IMR-90 (cell line): ENCODE measurements at regions not wholly inside any gene's neighbourhood (a gene's known extent, or its start where the extent isn't known, plus 50 kb on each side); places are given as distances from the start of the nearest gene placed in this dataset.

Experiments used
- ATAC-seq: fragments of 200-7000 bp; cut with Tn5 transposase; 2 replicates; pipeline ENCODE4 v1.9.1; 2020; ENCODE audit warnings: low read depth, mild to moderate bottlenecking, moderate library complexity
- BruUV-seq: library from RNA; stranded (reverse); fragments of 400-500 nt; replicated peaks from 2 replicates; lab custom pipeline; 2021; lab: Mats Ljungman, UMichigan
- CTCF ChIA-PET: fragments of 300-600 bp; formaldehyde crosslinking; extraction: SDS; loops from one replicate; lab custom pipeline; 2021; ENCODE audit warnings: antibody characterized with exemption; lab: Yijun Ruan, JAX
- POLR2A ChIA-PET: fragments of 300-600 bp; sonication (Branson Sonifier 250); formaldehyde crosslinking; loops from one replicate; lab custom pipeline; 2022; ENCODE audit warnings: antibody characterized with exemption; ENCODE audit not compliant: unreplicated experiment; lab: Charles Lee
- DNase-seq: peaks from one replicate; pipeline ENCODE4 v3.0.0; 2013
- H2AFZ ChIP-seq: replicated peaks from 2 replicates; pipeline ENCODE3; 2013; ENCODE audit warnings: low read length, mild to moderate bottlenecking; ENCODE audit not compliant: poor library complexity
- H2AK5ac ChIP-seq: 2 replicates; pipeline ENCODE4 v1.6.1; 2013; ENCODE audit warnings: low read depth, low read length, inconsistent platforms
- H2AK9ac ChIP-seq: replicated peaks from 2 replicates; pipeline ENCODE3; 2013; ENCODE audit warnings: mild to moderate bottlenecking, low read depth, low read length, moderate library complexity; ENCODE audit not compliant: poor library complexity
- H2BK120ac ChIP-seq: 2 replicates; pipeline ENCODE4 v1.6.1; 2013; ENCODE audit warnings: low read depth, low read length, inconsistent platforms
- H2BK15ac ChIP-seq: 3 replicates; pipeline ENCODE4 v1.6.1; 2013; ENCODE audit warnings: low read depth, low read length, inconsistent platforms
- H2BK20ac ChIP-seq: 2 replicates; pipeline ENCODE4 v1.6.1; 2013; ENCODE audit warnings: low read depth, mild to moderate bottlenecking, inconsistent platforms, low read length, moderate library complexity
- H2BK5ac ChIP-seq: 2 replicates; pipeline ENCODE4 v1.6.1; 2013; ENCODE audit warnings: mild to moderate bottlenecking, low read depth, low read length, inconsistent platforms; ENCODE audit not compliant: poor library complexity, severe bottlenecking
- H3K14ac ChIP-seq: replicated peaks from 2 replicates; pipeline ENCODE4 v1.6.1; 2013; ENCODE audit warnings: low read depth, low read length, inconsistent platforms
- H3K18ac ChIP-seq: 2 replicates; pipeline ENCODE4 v1.6.1; 2013; ENCODE audit warnings: low read depth, low read length, control low read depth
- H3K23ac ChIP-seq: 2 replicates; pipeline ENCODE4 v1.6.1; 2013; ENCODE audit warnings: low read depth, low read length, inconsistent platforms
- H3K27ac ChIP-seq: 2 replicates; pipeline ENCODE4 v1.5.1; 2013; ENCODE audit warnings: mild to moderate bottlenecking, control low read depth, low read length; ENCODE audit not compliant: insufficient read depth
- H3K27me3 ChIP-seq: 2 replicates; pipeline ENCODE4 v1.6.1; 2013; ENCODE audit warnings: low read length; ENCODE audit not compliant: control insufficient read depth, insufficient read depth
- H3K36me3 ChIP-seq: 2 replicates; pipeline ENCODE4 v1.6.1; 2013; ENCODE audit warnings: low read length, mixed read lengths; ENCODE audit not compliant: control insufficient read depth, insufficient read depth
- H3K4ac ChIP-seq: 2 replicates; pipeline ENCODE4 v1.6.1; 2013; ENCODE audit warnings: low read depth, low read length, inconsistent platforms
- H3K4me1 ChIP-seq: 2 replicates; pipeline ENCODE4 v1.6.1; 2013; ENCODE audit warnings: low read length, mixed read lengths; ENCODE audit not compliant: control insufficient read depth, insufficient read depth
- H3K4me2 ChIP-seq: 2 replicates; pipeline ENCODE4 v1.6.1; 2013; ENCODE audit warnings: low read depth, mild to moderate bottlenecking, control low read depth, low read length, moderate library complexity
- H3K4me3 ChIP-seq: 2 replicates; pipeline ENCODE4 v1.5.1; 2013; ENCODE audit warnings: low read depth, mild to moderate bottlenecking, control low read depth, low read length, moderate library complexity; ENCODE audit not compliant: insufficient read depth
- H3K56ac ChIP-seq: 2 replicates; pipeline ENCODE4 v1.6.1; 2013; ENCODE audit warnings: low read length, inconsistent platforms; ENCODE audit not compliant: insufficient read depth; ENCODE audit errors: extremely low read depth
- H3K79me1 ChIP-seq, 2 experiments: 2 replicates each; pipeline ENCODE4 v1.6.1; 2013; ENCODE audit warnings: low read length in 2 of 2, inconsistent platforms in 1 of 2, low read depth in 1 of 2
- H3K9ac ChIP-seq: 2 replicates; pipeline ENCODE4 v1.6.1; 2013; ENCODE audit warnings: low read depth, low read length, control low read depth
- H3K9me1 ChIP-seq: 2 replicates; pipeline ENCODE4 v1.6.1; 2013; ENCODE audit warnings: low read length, inconsistent platforms; ENCODE audit not compliant: insufficient read depth
- H3K9me3 ChIP-seq: 2 replicates; pipeline ENCODE4 v1.6.1; 2013; ENCODE audit warnings: low read length; ENCODE audit not compliant: control insufficient read depth, insufficient read depth
- H4K20me1 ChIP-seq: 2 replicates; pipeline ENCODE4 v1.6.1; 2013; ENCODE audit warnings: low read length, inconsistent platforms; ENCODE audit not compliant: insufficient read depth
- H4K5ac ChIP-seq: 2 replicates; pipeline ENCODE4 v1.6.1; 2013; ENCODE audit warnings: mild to moderate bottlenecking, low read depth, low read length, control low read depth
- H4K8ac ChIP-seq, 2 experiments: 2 replicates each; pipeline ENCODE4 v1.6.1; 2013; ENCODE audit warnings: low read depth in 2 of 2, low read length in 2 of 2, control low read depth in 1 of 2, inconsistent platforms in 1 of 2
- H4K91ac ChIP-seq: 2 replicates; pipeline ENCODE4 v1.6.1; 2013; ENCODE audit warnings: low read depth, low read length, inconsistent platforms; ENCODE audit not compliant: insufficient read depth
- CHD1 ChIP-seq: IDR thresholded peaks from 2 replicates; pipeline ENCODE4 v1.6.1; 2012; ENCODE audit warnings: low read depth, low read length, improper control_type of control experiment
- FOS ChIP-seq: fragments of 150-350 bp; IDR thresholded peaks from 2 replicates; pipeline ENCODE4 v1.6.1; 2016; ENCODE audit warnings: low read depth, low read length
- RAD21 ChIP-seq: IDR thresholded peaks from 2 replicates; pipeline ENCODE4 v1.6.1; 2012; ENCODE audit warnings: low read length, improper control_type of control experiment
- SMC3 ChIP-seq: fragments of 150-350 bp; IDR thresholded peaks from 2 replicates; pipeline ENCODE4 v1.6.1; 2016; ENCODE audit warnings: low read depth, mild to moderate bottlenecking, antibody characterized with exemption, low read length, moderate library complexity
- WGBS, 2 experiments: methylation state at CpG; one replicate each; pipeline versions ENCODE4 v1.1.5 to v1.1.7; 2013; ENCODE audit warnings: missing lambda C conversion rate in 2 of 2; ENCODE audit not compliant: insufficient read length in 1 of 2; ENCODE audit errors: extremely low coverage in 2 of 2; 5-methylcytosine and 5-hydroxymethylcytosine counted together
- dilution Hi-C: fragments of 300-500 bp; cut with HindIII; formaldehyde crosslinking; loops from one replicate; pipeline ENCODE4 v1.14.3; 2018; ENCODE audit warnings: low sequenced_read_pairs; ENCODE audit not compliant: unreplicated experiment
- in situ Hi-C: fragments of 300-500 bp; cut with MboI; formaldehyde crosslinking; loops from 3 replicates; pipeline ENCODE4 v1.14.3; 2019; ENCODE audit warnings: low sequenced_read_pairs, inconsistent platforms, mixed read lengths
- intact Hi-C: fragments of 100-400 bp; cut with micrococcal nuclease; formaldehyde crosslinking; loops from 2 replicates; pipeline ENCODE4 v1.10.0; 2022

- dilution Hi-C loops (no loop called here), in situ Hi-C loops (no loop called here), intact Hi-C loops (no loop called here)
- no peak overlapping the region for H3K27ac ChIP-seq
- WGBS, 2 experiments: no CpG with 5 or more reads among the region's 8 CpGs
- no peaks in the 10 kb centered on the region for H3K79me1 ChIP-seq
- ATAC-seq (no peak), DNase-seq (no peak)
- no peaks in the 10 kb centered on the region; the same call in 1 of the 2 replicates for H3K9me1 ChIP-seq
- no peak overlapping the region for H2AK5ac ChIP-seq
- no peak overlapping the region for H3K4me2 ChIP-seq
- H3K27me3 ChIP-seq: no peaks in the 10 kb centered on the region
- H3K36me3 ChIP-seq: no peaks in the 10 kb centered on the region
- no peak overlapping the region for H2BK5ac ChIP-seq
- H4K91ac ChIP-seq: no peak overlapping the region
- peaks cover 2% of the 10 kb centered on the region; the same call in 1 of the 2 replicates for H3K9me3 ChIP-seq
- no peak overlapping the region for H3K4me3 ChIP-seq
- no peak overlapping the region for H2BK20ac ChIP-seq
- POLR2A ChIA-PET: no interaction called here
- H3K14ac ChIP-seq: no peak overlapping the region
- BruUV-seq: no TSS peak
- H2BK15ac ChIP-seq: no peak overlapping the region
- peaks cover 2% of the 10 kb centered on the region; the same call in 1 of the 2 replicates for H3K4me1 ChIP-seq
- no peak overlapping the region for H2BK120ac ChIP-seq
- H2AFZ ChIP-seq: no peak overlapping the region
- CTCF ChIA-PET: no interaction called here
- no peak overlapping the region for H3K23ac ChIP-seq
- no peak overlapping the region for H3K4ac ChIP-seq
- no peak overlapping the region for H4K8ac ChIP-seq
- H3K18ac ChIP-seq: no peak overlapping the region
- TF ChIP-seq RAD21: no peak
- TF ChIP-seq CHD1: no peak
- no peak for TF ChIP-seq SMC3
- no peak for TF ChIP-seq FOS
- H4K20me1 ChIP-seq: no peaks in the 10 kb centered on the region
- no peak overlapping the region for H2AK9ac ChIP-seq
- no peak overlapping the region for H3K9ac ChIP-seq
- no peak overlapping the region for H3K56ac ChIP-seq
- no peak overlapping the region for H4K5ac ChIP-seq
Measured at GRCh38 chr7:106534271-106534846, 126.6 kb downstream of the CCDC71L start.
